OCI-LY7 (cell line): ENCODE measurements at regions not wholly inside any gene's neighbourhood (a gene's known extent, or its start where the extent isn't known, plus 50 kb on each side); places are given as distances from the start of the nearest gene placed in this dataset.
A peak's percentile ranks its signal among the peaks of the same experiment; 100 is the strongest.

Experiments used
- BruUV-seq: library from RNA; stranded (reverse); fragments of 400-500 nt; replicated peaks from 2 replicates; lab custom pipeline; 2021; lab: Mats Ljungman, UMichigan
- CTCF ChIA-PET: fragments of 300-600 bp; sonication (Branson Sonifier 250); formaldehyde crosslinking; loops from one replicate; lab custom pipeline; 2022; ENCODE audit warnings: antibody characterized with exemption; ENCODE audit not compliant: unreplicated experiment; lab: Charles Lee
- POLR2A ChIA-PET: fragments of 300-600 bp; sonication (Branson Sonifier 250); formaldehyde crosslinking; loops from one replicate; lab custom pipeline; 2022; ENCODE audit warnings: antibody characterized with exemption; lab: Charles Lee
- DNase-seq: peaks from one replicate; pipeline ENCODE4 v3.0.0-alpha.2; 2015; ENCODE audit warnings: low spot score
- H2AFZ ChIP-seq: fragments of 200-600 bp; sonication (generic), shearing (Covaris generic); 2 replicates; pipeline ENCODE4 v1.6.1; 2014; ENCODE audit warnings: mild to moderate bottlenecking, antibody characterized with exemption, low read length, moderate library complexity
- H3K27ac ChIP-seq: fragments of 200-600 bp; sonication (generic); 2 replicates; pipeline ENCODE4 v1.5.1; 2014; ENCODE audit warnings: mixed run types, low read depth, mild to moderate bottlenecking, moderate library complexity, low read length, inconsistent platforms; ENCODE audit not compliant: poor library complexity, severe bottlenecking
- H3K36me3 ChIP-seq: fragments of 200-600 bp; sonication (generic); 2 replicates; pipeline ENCODE4 v1.6.1; 2014; ENCODE audit warnings: mild to moderate bottlenecking, antibody characterized with exemption, low read length, moderate library complexity, mixed read lengths; ENCODE audit not compliant: insufficient read depth
- H3K4me1 ChIP-seq: fragments of 200-600 bp; sonication (generic); 2 replicates; pipeline ENCODE4 v1.5.1; 2014; ENCODE audit warnings: mild to moderate bottlenecking, low read length; ENCODE audit not compliant: insufficient read depth, poor library complexity, severe bottlenecking
- H3K4me2 ChIP-seq: fragments of 200-600 bp; sonication (generic); 2 replicates; pipeline ENCODE4 v1.6.1; 2014; ENCODE audit warnings: mild to moderate bottlenecking, low read length
- H3K4me3 ChIP-seq: fragments of 200-600 bp; sonication (generic); 2 replicates; pipeline ENCODE4 v1.5.1; 2014; ENCODE audit warnings: mild to moderate bottlenecking, low read depth, low read length; ENCODE audit not compliant: poor library complexity, severe bottlenecking
- H3K79me2 ChIP-seq: fragments of 200-600 bp; sonication (generic); 2 replicates; pipeline ENCODE4 v1.6.1; 2016; ENCODE audit warnings: low read depth, mild to moderate bottlenecking, low read length, moderate library complexity, mixed read lengths; ENCODE audit not compliant: insufficient read depth
- H3K9me2 ChIP-seq: fragments of 200-600 bp; sonication (generic); 2 replicates; pipeline ENCODE4 v1.6.1; 2016; ENCODE audit warnings: mild to moderate bottlenecking, low read length, mixed read lengths; ENCODE audit not compliant: insufficient read depth
- H3K9me3 ChIP-seq: fragments of 200-600 bp; sonication (generic); 2 replicates; pipeline ENCODE4 v1.6.1; 2014; ENCODE audit warnings: mild to moderate bottlenecking, mixed run types, low read length, mixed read lengths
- H4K20me1 ChIP-seq: fragments of 200-600 bp; sonication (generic); 2 replicates; pipeline ENCODE4 v1.6.1; 2014; ENCODE audit warnings: mild to moderate bottlenecking, antibody characterized with exemption, low read length, moderate library complexity, mixed read lengths; ENCODE audit not compliant: insufficient read depth
- CTCF ChIP-seq: fragments of 200-600 bp; sonication (generic); conservative IDR thresholded peaks from 2 replicates; pipeline ENCODE4 v1.5.1; 2014; ENCODE audit warnings: mild to moderate bottlenecking, antibody characterized with exemption, low read length, moderate library complexity, mixed read lengths
- EZH2phosphoT487 ChIP-seq: fragments of 200-600 bp; sonication (generic); IDR thresholded peaks from 2 replicates; pipeline ENCODE4 v1.6.1; 2018; ENCODE audit warnings: low read depth, borderline replicate concordance, mild to moderate bottlenecking, mixed run types, antibody characterized with exemption, low read length, moderate library complexity, mixed read lengths
- intact Hi-C: fragments of 100-400 bp; cut with micrococcal nuclease; formaldehyde crosslinking; loops from one replicate; pipeline ENCODE4 v1.10.0; 2022; ENCODE audit not compliant: unreplicated experiment

GRCh38 chr12:67413577-67413976 lies 144.4 kb downstream of the CAND1 start:
- Histone ChIP-seq H4K20me1 (no peaks in the 10 kb centered on the region), H2AFZ (no peak overlapping the region), H3K27ac (no peak overlapping the region), H3K4me2 (no peak overlapping the region), H3K4me3 (no peak overlapping the region), H3K9me3 (no peaks in the 10 kb centered on the region), H3K4me1 (no peaks in the 10 kb centered on the region), H3K79me2 (no peaks in the 10 kb centered on the region), H3K9me2 (no peaks in the 10 kb centered on the region), H3K36me3 (no peaks in the 10 kb centered on the region)
- no peak for DNase-seq
- ChIA-PET POLR2A (no interaction called here), CTCF (no interaction called here)
- intact Hi-C loops: no loop called here
- TF ChIP-seq EZH2phosphoT487 (no peak), CTCF (no peak)
- no TSS peak for BruUV-seq

- H3K27ac ChIP-seq: no peak overlapping the region
- H3K9me3 ChIP-seq: no peaks in the 10 kb centered on the region
- no peak overlapping the region for H2AFZ ChIP-seq
- TF ChIP-seq CTCF: no peak
- TF ChIP-seq EZH2phosphoT487: no peak
- H3K36me3 ChIP-seq: no peaks in the 10 kb centered on the region
- CTCF ChIA-PET: no interaction called here
- no peaks in the 10 kb centered on the region for H4K20me1 ChIP-seq
- no peaks in the 10 kb centered on the region for H3K79me2 ChIP-seq
- no peak overlapping the region for H3K4me2 ChIP-seq
- H3K4me3 ChIP-seq: no peak overlapping the region
- POLR2A ChIA-PET: no interaction called here
- no TSS peak for BruUV-seq
- intact Hi-C loops: no loop called here
- no peaks in the 10 kb centered on the region for H3K4me1 ChIP-seq
- DNase-seq: no peak
- H3K9me2 ChIP-seq: no peaks in the 10 kb centered on the region
Measured at GRCh38 chr12:67414011-67414715, 145.0 kb downstream of the CAND1 start.

- Histone ChIP-seq H3K9me3 (no peaks in the 10 kb centered on the region), H3K4me3 (no peak overlapping the region), H3K9me2 (no peaks in the 10 kb centered on the region), H3K27ac (no peak overlapping the region), H3K4me1 (no peaks in the 10 kb centered on the region), H4K20me1 (no peaks in the 10 kb centered on the region), H3K4me2 (no peak overlapping the region), H3K36me3 (no peaks in the 10 kb centered on the region), H3K79me2 (no peaks in the 10 kb centered on the region), H2AFZ (no peak overlapping the region)
- TF ChIP-seq EZH2phosphoT487: no peak
- peak; percentile 72 for TF ChIP-seq CTCF
- ChIA-PET POLR2A (no interaction called here), CTCF (no interaction called here)
- intact Hi-C loops: no loop called here
- BruUV-seq: no TSS peak
- peak; percentile 35 for DNase-seq
Measured at GRCh38 chr12:67415473-67415872, 146.3 kb downstream of the CAND1 start.
